ENCODE measurements at regions not wholly inside any gene's neighbourhood (a gene's known extent, or its start where the extent isn't known, plus 50 kb on each side); places are given as distances from the start of the nearest gene placed in this dataset.

DNA sequence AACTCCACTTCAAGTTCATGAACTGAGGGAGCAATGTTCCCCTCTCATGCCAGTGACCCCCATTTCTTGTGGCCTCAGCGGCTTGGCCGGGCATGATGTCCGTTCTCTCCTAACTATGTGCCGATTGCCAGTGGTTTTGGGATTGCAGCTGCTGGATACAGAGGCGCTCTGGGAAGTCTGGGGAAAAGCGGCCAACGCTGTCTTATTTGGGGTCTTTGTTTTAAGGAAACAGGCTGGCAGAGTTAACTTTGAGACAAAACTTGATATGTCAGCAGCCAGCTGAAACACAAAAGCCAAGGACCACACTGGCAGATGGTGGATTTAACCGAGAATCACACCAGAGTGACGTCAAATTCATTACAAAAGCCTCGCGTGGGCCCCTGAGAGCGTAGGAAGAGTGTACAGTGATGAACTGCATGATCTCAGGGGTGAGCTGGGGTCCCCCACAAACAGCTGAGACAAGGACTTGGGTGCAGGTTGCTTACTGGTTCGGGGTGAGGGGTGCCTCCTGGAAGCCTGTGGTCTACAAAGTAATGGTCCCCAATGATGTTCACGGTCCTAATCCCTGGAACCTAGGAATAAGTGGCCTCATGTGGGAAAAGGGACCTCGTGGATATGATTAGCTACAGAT lies 180.4 kb downstream of the IRF8 start:
- no peak for TF ChIP-seq POLR2A (IDR thresholded peaks at IDR 0.05)
- TF ChIP-seq, protein P1, sequence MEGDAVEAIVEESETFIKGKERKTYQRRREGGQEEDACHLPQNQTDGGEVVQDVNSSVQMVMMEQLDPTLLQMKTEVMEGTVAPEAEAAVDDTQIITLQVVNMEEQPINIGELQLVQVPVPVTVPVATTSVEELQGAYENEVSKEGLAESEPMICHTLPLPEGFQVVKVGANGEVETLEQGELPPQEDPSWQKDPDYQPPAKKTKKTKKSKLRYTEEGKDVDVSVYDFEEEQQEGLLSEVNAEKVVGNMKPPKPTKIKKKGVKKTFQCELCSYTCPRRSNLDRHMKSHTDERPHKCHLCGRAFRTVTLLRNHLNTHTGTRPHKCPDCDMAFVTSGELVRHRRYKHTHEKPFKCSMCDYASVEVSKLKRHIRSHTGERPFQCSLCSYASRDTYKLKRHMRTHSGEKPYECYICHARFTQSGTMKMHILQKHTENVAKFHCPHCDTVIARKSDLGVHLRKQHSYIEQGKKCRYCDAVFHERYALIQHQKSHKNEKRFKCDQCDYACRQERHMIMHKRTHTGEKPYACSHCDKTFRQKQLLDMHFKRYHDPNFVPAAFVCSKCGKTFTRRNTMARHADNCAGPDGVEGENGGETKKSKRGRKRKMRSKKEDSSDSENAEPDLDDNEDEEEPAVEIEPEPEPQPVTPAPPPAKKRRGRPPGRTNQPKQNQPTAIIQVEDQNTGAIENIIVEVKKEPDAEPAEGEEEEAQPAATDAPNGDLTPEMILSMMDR (IDR thresholded peaks at IDR 0.05) = no peak
